ENCODE measurements at regions not wholly inside any gene's neighbourhood (a gene's known extent, or its start where the extent isn't known, plus 50 kb on each side); places are given as distances from the start of the nearest gene placed in this dataset.

- TF ChIP-seq, protein P1, sequence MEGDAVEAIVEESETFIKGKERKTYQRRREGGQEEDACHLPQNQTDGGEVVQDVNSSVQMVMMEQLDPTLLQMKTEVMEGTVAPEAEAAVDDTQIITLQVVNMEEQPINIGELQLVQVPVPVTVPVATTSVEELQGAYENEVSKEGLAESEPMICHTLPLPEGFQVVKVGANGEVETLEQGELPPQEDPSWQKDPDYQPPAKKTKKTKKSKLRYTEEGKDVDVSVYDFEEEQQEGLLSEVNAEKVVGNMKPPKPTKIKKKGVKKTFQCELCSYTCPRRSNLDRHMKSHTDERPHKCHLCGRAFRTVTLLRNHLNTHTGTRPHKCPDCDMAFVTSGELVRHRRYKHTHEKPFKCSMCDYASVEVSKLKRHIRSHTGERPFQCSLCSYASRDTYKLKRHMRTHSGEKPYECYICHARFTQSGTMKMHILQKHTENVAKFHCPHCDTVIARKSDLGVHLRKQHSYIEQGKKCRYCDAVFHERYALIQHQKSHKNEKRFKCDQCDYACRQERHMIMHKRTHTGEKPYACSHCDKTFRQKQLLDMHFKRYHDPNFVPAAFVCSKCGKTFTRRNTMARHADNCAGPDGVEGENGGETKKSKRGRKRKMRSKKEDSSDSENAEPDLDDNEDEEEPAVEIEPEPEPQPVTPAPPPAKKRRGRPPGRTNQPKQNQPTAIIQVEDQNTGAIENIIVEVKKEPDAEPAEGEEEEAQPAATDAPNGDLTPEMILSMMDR (IDR thresholded peaks at IDR 0.05), result no peak
Measured at GRCh38 chr6:134740027-134740373, 209.9 kb downstream of the ALDH8A1 start.

DNA sequence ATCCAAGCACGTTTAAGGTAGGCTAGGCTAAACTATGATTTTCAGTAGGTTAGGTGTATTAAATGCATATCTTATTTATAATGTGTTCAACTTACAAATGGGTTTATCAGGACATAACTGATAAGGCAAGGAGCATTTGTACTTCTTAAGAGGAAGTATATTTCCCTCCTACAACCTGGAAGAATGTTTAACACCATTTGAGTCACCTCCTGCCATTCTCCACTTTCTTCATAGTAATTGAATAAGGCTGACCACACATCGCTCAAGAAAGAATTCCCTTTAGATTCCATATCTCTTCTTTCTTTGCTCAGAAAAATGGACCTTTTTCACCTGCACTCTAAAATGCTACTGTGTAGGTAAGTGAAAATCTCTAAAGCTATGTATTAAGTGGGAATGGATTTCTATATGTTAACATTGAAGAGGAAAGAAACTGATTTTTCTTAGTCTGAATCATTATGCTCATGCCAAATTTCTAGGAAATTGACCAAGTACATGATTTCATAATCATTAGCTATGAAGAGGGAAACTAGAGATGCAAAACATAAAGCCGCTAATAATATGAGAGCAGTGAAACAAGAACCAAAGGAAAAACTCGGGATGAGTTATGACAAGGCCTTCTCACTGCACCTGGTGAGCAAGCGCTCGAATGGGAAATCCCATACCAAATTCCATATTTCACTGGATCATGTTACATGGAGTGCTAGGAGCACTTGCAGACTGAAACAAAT, 210.4 kb downstream of the ALDH8A1 start:
- TF ChIP-seq, protein P1 (IDR thresholded peaks at IDR 0.05), result no peak

GRCh38 chr6:134738211-134738885, 211.6 kb downstream of the ALDH8A1 start:
- TF ChIP-seq, protein P1 (IDR thresholded peaks at IDR 0.05), result no peak

GRCh38 chr6:134735461-134735860, 214.4 kb downstream of the ALDH8A1 start:
- TF ChIP-seq, protein P1 (IDR thresholded peaks at IDR 0.05), result no peak

- TF ChIP-seq, protein P1 (IDR thresholded peaks at IDR 0.05), result no peak
Measured at GRCh38 chr6:134734312-134734869, 215.5 kb downstream of the ALDH8A1 start.

DNA sequence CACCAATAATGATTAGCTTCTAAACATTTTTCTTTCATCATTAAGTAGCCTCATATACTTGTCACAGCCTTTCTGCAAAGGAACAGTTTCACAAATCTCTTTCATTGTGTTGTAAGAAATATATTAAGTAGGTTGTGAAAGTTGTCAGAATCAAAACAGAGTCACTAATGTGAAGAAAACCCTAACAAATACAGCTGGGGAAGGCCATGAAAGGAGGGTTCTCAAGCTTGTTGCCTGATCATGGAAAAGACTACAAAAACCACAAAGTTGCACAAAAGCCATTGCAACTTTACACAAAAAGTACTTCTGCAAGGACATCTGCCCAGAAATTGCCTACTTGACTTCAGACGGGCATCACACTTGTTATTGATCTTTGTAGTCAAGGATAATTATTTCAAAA, 216.1 kb downstream of the ALDH8A1 start:
- TF ChIP-seq, protein P1 (IDR thresholded peaks at IDR 0.05), result no peak

DNA sequence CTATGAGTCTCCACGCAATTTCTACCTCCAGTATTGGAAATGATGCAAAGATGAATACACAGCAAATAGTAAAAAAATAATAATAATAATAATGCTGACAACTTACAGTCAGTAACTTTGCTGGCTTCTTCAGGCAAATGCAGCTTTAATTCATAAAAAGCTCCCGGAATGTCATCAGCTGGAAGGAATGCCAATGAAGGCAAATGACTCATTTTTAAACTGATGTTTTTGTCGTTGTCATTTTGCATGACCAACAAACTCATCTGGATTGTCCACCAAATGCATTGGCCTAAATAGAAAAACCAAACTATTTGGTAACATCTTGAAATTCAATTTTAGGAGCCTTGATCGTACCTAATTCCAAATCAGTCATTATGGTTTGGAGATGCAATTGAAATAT, 217.1 kb downstream of the ALDH8A1 start:
- TF ChIP-seq, protein P1 (IDR thresholded peaks at IDR 0.05), result no peak

All from LNCAP (cell line).